B cell (primary cell): ENCODE measurements at regions not wholly inside any gene's neighbourhood (a gene's known extent, or its start where the extent isn't known, plus 50 kb on each side); places are given as distances from the start of the nearest gene placed in this dataset.
"Not testable (repeated sequence)": the region's sequence is repeated elsewhere in the genome, so short reads cannot be mapped to it uniquely, and the experiment has no call there.

Experiments used
- ATAC-seq: fragments of 200-7000 bp; cut with Tn5 transposase; one replicate; pipeline ENCODE4 v1.10.0; 2021; ENCODE audit warnings: low read depth, mild to moderate bottlenecking, moderate number of reproducible peaks, moderate library complexity
- CTCF ChIA-PET: fragments of 350-600 bp; sonication (Branson Sonifier 250); formaldehyde crosslinking; loops from one replicate; lab custom pipeline; 2021; ENCODE audit warnings: antibody characterized with exemption, inconsistent platforms; lab: Charles Lee
- POLR2A ChIA-PET: fragments of 350-600 bp; sonication (Branson Sonifier 250); formaldehyde crosslinking; loops from one replicate; lab custom pipeline; 2021; ENCODE audit warnings: antibody characterized with exemption; lab: Charles Lee
- DNase-seq: peaks from one replicate; pipeline ENCODE4 v3.0.0; 2013
- H2AFZ ChIP-seq: 2 replicates; pipeline ENCODE4 v1.6.1; 2012; ENCODE audit warnings: mild to moderate bottlenecking, low read depth, low read length; ENCODE audit not compliant: insufficient read depth, poor library complexity, severe bottlenecking
- H3K27ac ChIP-seq, 2 donors: 1 replicate in 1 of 2; 2 replicates in 1 of 2; pipeline ENCODE4 v1.5.1; 2012 to 2013; ENCODE audit warnings: low read length in 2 of 2, mild to moderate bottlenecking in 2 of 2, moderate library complexity in 1 of 2
- H3K27me3 ChIP-seq, 4 experiments: fragments of 200-600 bp in 1 of 4; sonication (generic) in 1 of 4; replicated peaks in 1 of 4; 1 replicate in 2 of 4; 2 replicates in 2 of 4; pipeline versions ENCODE4 v1.6.1 to v1.7.0; 2013 to 2016; ENCODE audit warnings: low read length in 3 of 4, mild to moderate bottlenecking in 2 of 4, mixed read lengths in 1 of 4, moderate library complexity in 1 of 4; ENCODE audit not compliant: insufficient read depth in 4 of 4, control insufficient read depth in 3 of 4; ENCODE audit errors: control extremely low read depth in 1 of 4
- H3K36me3 ChIP-seq, 2 experiments: replicated peaks in 1 of 2; 1 replicate in 1 of 2; 2 replicates in 1 of 2; pipeline versions ENCODE4 v1.6.1 to v1.7.1; 2013; ENCODE audit warnings: low read length in 1 of 2; ENCODE audit not compliant: insufficient read depth in 2 of 2, control insufficient read depth in 1 of 2; ENCODE audit errors: control extremely low read depth in 1 of 2, extremely low read depth in 1 of 2
- H3K4me1 ChIP-seq, 2 donors: fragments of 200-600 bp in 1 of 2; sonication (generic) in 1 of 2; 1 replicate in 1 of 2; 2 replicates in 1 of 2; pipeline versions ENCODE4 v1.5.1 to v1.6.1; 2013 to 2017; ENCODE audit warnings: low read length in 2 of 2; ENCODE audit not compliant: control insufficient read depth in 2 of 2, insufficient read depth in 2 of 2
- H3K4me2 ChIP-seq: replicated peaks from 2 replicates; pipeline ENCODE3; 2012; ENCODE audit warnings: mild to moderate bottlenecking, low read depth, low read length; ENCODE audit not compliant: poor library complexity, severe bottlenecking
- H3K4me3 ChIP-seq, 5 experiments: fragments of 200-600 bp in 1 of 5; sonication (generic) in 1 of 5; 1 replicate in 3 of 5; 2 replicates in 2 of 5; pipeline versions ENCODE4 v1.5.1 to v1.7.0; 2011 to 2016; ENCODE audit warnings: low read length in 4 of 5, mild to moderate bottlenecking in 4 of 5, low read depth in 2 of 5, control low read depth in 1 of 5, moderate library complexity in 1 of 5; ENCODE audit not compliant: insufficient read depth in 1 of 5; ENCODE audit errors: control extremely low read depth in 1 of 5, extremely low read depth in 1 of 5
- H3K79me2 ChIP-seq: fragments of 200-600 bp; sonication (generic); one replicate; pipeline ENCODE4 v1.6.0; 2016; ENCODE audit warnings: low read length; ENCODE audit not compliant: control insufficient read depth, insufficient read depth
- H3K9ac ChIP-seq: fragments of 200-600 bp; sonication (generic); 2 replicates; pipeline ENCODE4 v1.6.1; 2017; ENCODE audit warnings: mild to moderate bottlenecking, low read length, moderate library complexity
- H3K9me3 ChIP-seq, 3 donors: one replicate each; pipeline versions ENCODE4 v1.6.1 to v1.7.1; 2013; ENCODE audit warnings: low read length in 2 of 3; ENCODE audit not compliant: control insufficient read depth in 2 of 3, insufficient read depth in 1 of 3; ENCODE audit errors: control extremely low read depth in 1 of 3
- H4K20me1 ChIP-seq: 2 replicates; pipeline ENCODE4 v1.6.0; 2012; ENCODE audit warnings: mild to moderate bottlenecking, low read length; ENCODE audit not compliant: insufficient read depth, control insufficient read depth, poor library complexity, severe bottlenecking
- H3K27ac Mint-ChIP-seq: one replicate; pipeline ENCODE4 v1.8.0; 2021; ENCODE audit warnings: mixed read lengths
- H3K27me3 Mint-ChIP-seq: one replicate; pipeline ENCODE4 v1.8.0; 2021; ENCODE audit warnings: mixed read lengths
- H3K4me1 Mint-ChIP-seq: one replicate; pipeline ENCODE4 v1.8.0; 2021; ENCODE audit warnings: mixed read lengths
- H3K4me3 Mint-ChIP-seq: one replicate; pipeline ENCODE4 v1.8.0; 2021; ENCODE audit warnings: mixed read lengths
- H3K9me3 Mint-ChIP-seq: one replicate; pipeline ENCODE4 v1.8.0; 2022; ENCODE audit warnings: mixed read lengths; ENCODE audit not compliant: insufficient read depth
- EZH2 ChIP-seq: IDR thresholded peaks from 2 replicates; pipeline ENCODE4 v1.6.1; 2012; ENCODE audit warnings: borderline replicate concordance, low read depth, mild to moderate bottlenecking, moderate library complexity, low read length; ENCODE audit not compliant: insufficient read depth, poor library complexity, severe bottlenecking
- WGBS: methylation state at CpG from one replicate; pipeline ENCODE4 v1.1.5; 2013; ENCODE audit warnings: missing lambda C conversion rate; ENCODE audit not compliant: insufficient coverage; 5-methylcytosine and 5-hydroxymethylcytosine counted together
- intact Hi-C: fragments of 100-400 bp; cut with micrococcal nuclease; formaldehyde crosslinking; loops from one replicate; pipeline ENCODE4 v1.10.0; 2022
- TF ChIP-seq, protein P1 (sequence below): fragments of 200-600 bp; IDR thresholded peaks from one replicate; pipeline ENCODE4 v1.8.0; 2022; ENCODE audit warnings: antibody characterized with exemption, mild to moderate bottlenecking

DNA sequence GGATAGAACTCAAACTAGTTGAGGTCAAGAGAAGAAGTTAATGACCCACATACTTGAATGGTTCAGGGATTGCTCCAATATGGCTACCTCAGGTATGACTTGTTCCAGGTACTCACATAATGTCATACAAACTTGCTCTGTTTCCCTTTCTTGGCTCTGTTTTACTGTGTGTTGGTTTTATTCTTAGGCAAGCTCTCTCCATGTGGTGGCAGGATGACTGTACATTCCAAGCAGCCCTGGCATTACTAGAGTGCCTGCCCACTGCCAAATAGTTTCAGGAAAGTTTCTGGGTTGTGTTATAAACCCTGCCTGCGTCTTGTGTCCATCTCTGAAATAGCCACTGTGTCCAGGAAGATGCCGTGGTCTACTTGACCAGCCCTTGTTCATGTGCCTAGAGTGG, 476.8 kb downstream of the SHISA9 start:
- Histone ChIP-seq H3K4me3 (no peak overlapping the region), H3K27ac (no peak overlapping the region), H4K20me1 (no peaks in the 10 kb centered on the region), H3K79me2 (no peaks in the 10 kb centered on the region), H3K4me2 (no peak overlapping the region), H3K36me3 (no peaks in the 10 kb centered on the region), H3K9me3 (peaks cover 0 to 8% (median 3%) of the 10 kb centered on the region in 3 donors), H3K27me3 (no peaks in the 10 kb centered on the region), H3K4me1 (no peaks in the 10 kb centered on the region), H3K9ac (no peak overlapping the region), H2AFZ (no peak overlapping the region)
- POLR2A ChIA-PET = no interaction called here
- TF ChIP-seq, protein P1, sequence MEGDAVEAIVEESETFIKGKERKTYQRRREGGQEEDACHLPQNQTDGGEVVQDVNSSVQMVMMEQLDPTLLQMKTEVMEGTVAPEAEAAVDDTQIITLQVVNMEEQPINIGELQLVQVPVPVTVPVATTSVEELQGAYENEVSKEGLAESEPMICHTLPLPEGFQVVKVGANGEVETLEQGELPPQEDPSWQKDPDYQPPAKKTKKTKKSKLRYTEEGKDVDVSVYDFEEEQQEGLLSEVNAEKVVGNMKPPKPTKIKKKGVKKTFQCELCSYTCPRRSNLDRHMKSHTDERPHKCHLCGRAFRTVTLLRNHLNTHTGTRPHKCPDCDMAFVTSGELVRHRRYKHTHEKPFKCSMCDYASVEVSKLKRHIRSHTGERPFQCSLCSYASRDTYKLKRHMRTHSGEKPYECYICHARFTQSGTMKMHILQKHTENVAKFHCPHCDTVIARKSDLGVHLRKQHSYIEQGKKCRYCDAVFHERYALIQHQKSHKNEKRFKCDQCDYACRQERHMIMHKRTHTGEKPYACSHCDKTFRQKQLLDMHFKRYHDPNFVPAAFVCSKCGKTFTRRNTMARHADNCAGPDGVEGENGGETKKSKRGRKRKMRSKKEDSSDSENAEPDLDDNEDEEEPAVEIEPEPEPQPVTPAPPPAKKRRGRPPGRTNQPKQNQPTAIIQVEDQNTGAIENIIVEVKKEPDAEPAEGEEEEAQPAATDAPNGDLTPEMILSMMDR = no peak
- TF ChIP-seq EZH2 = no peak
- Mint-ChIP-seq H3K9me3 (peaks cover 2% of the 10 kb centered on the region), H3K4me3 (no peak overlapping the region), H3K27ac (no peak overlapping the region), H3K27me3 (no peaks in the 10 kb centered on the region), H3K4me1 (no peaks in the 10 kb centered on the region)
- DNase-seq = no peak
- CTCF ChIA-PET = no interaction called here
- intact Hi-C loops = loop anchor here (2.0 kb wide), 1 partner anchor 35 kb away; no protein-coding TSS in a partner anchor
- 71% methylated on average over 2 of the region's 2 CpGs for WGBS
- ATAC-seq = no peak

DNA sequence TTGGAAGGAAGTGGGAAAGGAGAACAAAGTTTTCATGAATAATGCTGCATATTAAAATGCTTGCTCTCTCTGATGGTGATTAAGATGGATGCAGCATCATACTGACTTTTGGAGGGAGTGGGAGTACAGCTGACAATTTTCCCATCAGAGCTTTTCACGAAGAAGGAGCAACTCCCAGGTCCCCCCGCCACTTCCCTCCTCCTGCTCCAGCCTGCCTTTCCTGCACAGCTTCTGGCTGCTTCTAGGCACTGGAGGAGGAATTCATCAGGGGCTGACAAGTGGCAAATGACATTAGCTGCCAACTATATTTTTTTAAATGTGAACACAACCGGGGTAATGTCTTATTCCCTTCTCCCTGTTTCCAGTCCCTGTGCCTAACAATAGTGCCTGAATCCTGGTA, 477.9 kb downstream of the SHISA9 start:
- no peaks in the 10 kb centered on the region for H4K20me1 ChIP-seq
- no peaks in the 10 kb centered on the region for H3K27me3 ChIP-seq
- no peak overlapping the region for H3K4me3 Mint-ChIP-seq
- peaks cover 1% of the 10 kb centered on the region for H3K9me3 Mint-ChIP-seq
- 81% methylated on average over 3 of the region's 3 CpGs for WGBS
- no peak for TF ChIP-seq EZH2
- intact Hi-C loops = loop anchor here (2.0 kb wide), 1 partner anchor 36 kb away; no protein-coding TSS in a partner anchor
- POLR2A ChIA-PET = no interaction called here
- H3K9ac ChIP-seq = no peak overlapping the region
- no peaks in the 10 kb centered on the region for H3K36me3 ChIP-seq
- no peak overlapping the region for H3K4me2 ChIP-seq
- no peaks in the 10 kb centered on the region for H3K4me1 ChIP-seq
- DNase-seq (no peak), ATAC-seq (no peak)
- H3K79me2 ChIP-seq = no peaks in the 10 kb centered on the region
- no peak overlapping the region for H3K27ac Mint-ChIP-seq
- no peak overlapping the region for H3K27ac ChIP-seq
- no peak overlapping the region for H2AFZ ChIP-seq
- H3K27me3 Mint-ChIP-seq = no peaks in the 10 kb centered on the region
- H3K4me3 ChIP-seq = no peak overlapping the region
- H3K9me3 ChIP-seq = peaks cover 0 to 4% (median 4%) of the 10 kb centered on the region in 3 donors
- no peaks in the 10 kb centered on the region for H3K4me1 Mint-ChIP-seq
- CTCF ChIA-PET = no interaction called here

GRCh38 chr16:13385156-13386040, 484.0 kb downstream of the SHISA9 start:
- H2AFZ ChIP-seq, H4K20me1 ChIP-seq, H3K36me3 ChIP-seq, H3K4me2 ChIP-seq, H3K4me3 Mint-ChIP-seq, H3K27ac ChIP-seq, ATAC-seq, H3K27me3 Mint-ChIP-seq, CTCF ChIA-PET, H3K79me2 ChIP-seq, H3K27ac Mint-ChIP-seq, DNase-seq, POLR2A ChIA-PET, intact Hi-C loops, H3K4me3 ChIP-seq, H3K9ac ChIP-seq, H3K27me3 ChIP-seq: not testable (repeated sequence)
- Mint-ChIP-seq H3K9me3 (peaks cover 16% of the 10 kb centered on the region), H3K4me1 (peaks cover 13% of the 10 kb centered on the region)
- Histone ChIP-seq H3K4me1 (peaks cover 13 to 16% of the 10 kb centered on the region in 2 donors), H3K9me3 (peaks cover 4 to 11% (median 4%) of the 10 kb centered on the region in 3 donors)
- WGBS = no CpG with 5 or more reads among the region's 1 CpG
